Pancreas (tissue), 10 donors: ENCODE measurements at regions not wholly inside any gene's neighbourhood (a gene's known extent, or its start where the extent isn't known, plus 50 kb on each side); places are given as distances from the start of the nearest gene placed in this dataset.

ENCODE experiments used
- ATAC-seq, 4 donors: fragments of 200-7000 bp; cut with Tn5 transposase; one replicate each; pipeline versions ENCODE4 v1.8.0 to v1.9.1; 2020; ENCODE audit warnings: mild to moderate bottlenecking in 4 of 4, moderate library complexity in 4 of 4
- DNase-seq, 6 donors: peaks; one replicate each; pipeline ENCODE4 v3.0.0-alpha.2; 2020
- FAIRE-seq: peaks from 2 replicates; lab custom pipeline; 2012; peaks lifted over from hg19 to GRCh38; lab: Jason Lieb, UNC
- H3K27ac ChIP-seq, 4 donors: fragments of 200-600 bp; sonication (generic); 1 replicate in 3 of 4; 2 replicates in 1 of 4; pipeline versions ENCODE4 v1.5.0 to v1.8.0; 2020
- H3K27me3 ChIP-seq, 4 donors: fragments of 200-600 bp; one replicate each; pipeline ENCODE4 v1.8.0; 2021
- H3K36me3 ChIP-seq, 3 donors: fragments of 200-600 bp; sonication (generic) in 1 of 3; one replicate each; pipeline versions ENCODE4 v1.5.0 to v1.8.0; 2020 to 2021
- H3K4me1 ChIP-seq, 3 donors: fragments of 200-600 bp; one replicate each; pipeline ENCODE4 v1.8.0; 2021
- H3K4me3 ChIP-seq, 4 donors: fragments of 200-600 bp; sonication (generic) in 2 of 4; one replicate each; pipeline versions ENCODE4 v1.5.0 to v1.8.0; 2020 to 2021
- H3K9me3 ChIP-seq, 4 donors: fragments of 200-600 bp; one replicate each; pipeline ENCODE4 v1.8.0; 2021
- CTCF ChIP-seq, 4 donors: fragments of 200-600 bp; sonication (generic) in 3 of 4; IDR thresholded peaks; one replicate each; pipeline versions ENCODE4 v1.5.0 to v1.8.0; 2021; ENCODE audit warnings: antibody characterized with exemption in 4 of 4
- WGBS, 2 donors: extraction: QIAGEN DNeasy Blood & Tissue Kit; methylation state at CpG; one replicate each; pipeline ENCODE4 v1.1.7; 2013; 5-methylcytosine and 5-hydroxymethylcytosine counted together
- intact Hi-C, 3 donors: fragments of 100-400 bp; cut with DNase I; formaldehyde crosslinking; loops; one replicate each; pipeline versions ENCODE4 v1.11.1 to v1.14.2; 2022
- donor health status: healthy with polysubstance abuse.
- donor health status: DM: no; HTN: no; CAD: no; lungs with moderate emphysema.
- donor health status: DM: no; HTN: no; CAD: no.
- donor health status: control.
- donor health status: control.
- donor health status: Bipolar disorder and iron deficiency.
- donor health status: DM: yes; HTN: yes; CAD: no.
- donor health status: DM: no; HTN: no; CAD: no.
- donor health status: DM: no; HTN: no; CAD: no.
- donor health status: DM: yes; HTN: yes; CAD: no.

GRCh38 chr2:58358026-58358425 is 116.9 kb upstream of the FANCL start:
- no peak for FAIRE-seq
- H3K4me1 ChIP-seq: no peaks in the 10 kb centered on the region
- 40 to 55% methylated on average over 1 of the region's 1 CpG for WGBS, 2 donors
- no peak for ATAC-seq
- H3K36me3 ChIP-seq: no peaks in the 10 kb centered on the region
- no peaks in the 10 kb centered on the region for H3K9me3 ChIP-seq
- TF ChIP-seq CTCF (IDR thresholded peaks at IDR 0.05): no peak
- intact Hi-C loops: no loop called here
- DNase-seq: no peak
- no peak overlapping the region for H3K27ac ChIP-seq
- no peaks in the 10 kb centered on the region for H3K27me3 ChIP-seq
- no peak overlapping the region for H3K4me3 ChIP-seq

- intact Hi-C loops: no loop called here
- Histone ChIP-seq H3K27ac (no peak overlapping the region), H3K36me3 (no peaks in the 10 kb centered on the region), H3K4me1 (no peaks in the 10 kb centered on the region), H3K27me3 (no peaks in the 10 kb centered on the region), H3K9me3 (no peaks in the 10 kb centered on the region), H3K4me3 (no peak overlapping the region)
- 33 to 44% methylated on average over 2 of the region's 2 CpGs for WGBS, 2 donors
- no peak for ATAC-seq
- FAIRE-seq: no peak
- TF ChIP-seq CTCF (IDR thresholded peaks at IDR 0.05): no peak
- no peak for DNase-seq
Measured at GRCh38 chr2:58357521-58357920, 116.4 kb upstream of the FANCL start.

DNA sequence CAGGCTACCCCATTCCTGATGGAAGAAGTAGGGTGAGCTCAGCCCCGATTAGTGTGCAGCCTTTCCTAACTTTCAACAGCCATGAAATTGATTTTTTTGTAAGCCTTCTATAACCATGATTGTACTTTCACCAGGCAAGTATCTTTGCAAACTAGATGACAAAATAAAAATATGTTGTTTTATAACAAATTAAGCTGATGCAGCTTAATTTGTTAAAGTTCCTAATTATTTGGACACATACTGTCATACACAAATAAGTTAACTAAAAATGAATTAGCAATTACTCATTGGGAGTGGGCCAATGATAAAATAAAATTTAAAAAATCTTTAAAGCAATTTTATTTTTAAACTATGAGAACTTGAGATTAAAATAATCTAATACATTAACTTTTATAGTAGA is 113.1 kb upstream of the FANCL start:
- no peak for TF ChIP-seq CTCF (IDR thresholded peaks at IDR 0.05)
- Histone ChIP-seq H3K9me3 (no peaks in the 10 kb centered on the region), H3K36me3 (no peaks in the 10 kb centered on the region), H3K27ac (no peak overlapping the region), H3K4me1 (no peaks in the 10 kb centered on the region), H3K27me3 (no peaks in the 10 kb centered on the region), H3K4me3 (no peak overlapping the region)
- FAIRE-seq (no peak), DNase-seq (no peak), ATAC-seq (no peak)
- intact Hi-C loops: no loop called here
- WGBS, 2 donors: 55 to 66% methylated on average over 1 of the region's 1 CpG

- ATAC-seq (no peak), FAIRE-seq (no peak), DNase-seq (no peak)
- Histone ChIP-seq H3K4me1 (no peaks in the 10 kb centered on the region), H3K27ac (no peak overlapping the region), H3K36me3 (no peaks in the 10 kb centered on the region), H3K9me3 (no peaks in the 10 kb centered on the region), H3K27me3 (no peaks in the 10 kb centered on the region), H3K4me3 (no peak overlapping the region)
- TF ChIP-seq CTCF (IDR thresholded peaks at IDR 0.05): no peak
- WGBS, 2 donors: 75 to 80% methylated on average over 2 of the region's 2 CpGs
- intact Hi-C loops: no loop called here
Measured at GRCh38 chr2:58350484-58350883, 109.4 kb upstream of the FANCL start.

GRCh38 chr2:58347810-58348209 is 106.7 kb upstream of the FANCL start:
- intact Hi-C loops: no loop called here
- Histone ChIP-seq H3K4me1 (no peaks in the 10 kb centered on the region), H3K27ac (no peak overlapping the region), H3K27me3 (no peaks in the 10 kb centered on the region), H3K36me3 (no peaks in the 10 kb centered on the region), H3K4me3 (no peak overlapping the region), H3K9me3 (no peaks in the 10 kb centered on the region)
- ATAC-seq (no peak), DNase-seq (no peak), FAIRE-seq (no peak)
- no peak for TF ChIP-seq CTCF (IDR thresholded peaks at IDR 0.05)
- 21% methylated on average over 1 of the region's 1 CpG for WGBS, 2 donors
